IMR-90 (cell line): ENCODE measurements at regions not wholly inside any gene's neighbourhood (a gene's known extent, or its start where the extent isn't known, plus 50 kb on each side); places are given as distances from the start of the nearest gene placed in this dataset.
"Not testable (repeated sequence)": the region's sequence is repeated elsewhere in the genome, so short reads cannot be mapped to it uniquely, and the experiment has no call there.

ENCODE experiments used
- ATAC-seq: fragments of 200-7000 bp; cut with Tn5 transposase; 2 replicates; pipeline ENCODE4 v1.9.1; 2020; ENCODE audit warnings: low read depth, mild to moderate bottlenecking, moderate library complexity
- BruUV-seq: library from RNA; stranded (reverse); fragments of 400-500 nt; replicated peaks from 2 replicates; lab custom pipeline; 2021; lab: Mats Ljungman, UMichigan
- CTCF ChIA-PET: fragments of 300-600 bp; formaldehyde crosslinking; extraction: SDS; loops from one replicate; lab custom pipeline; 2021; ENCODE audit warnings: antibody characterized with exemption; lab: Yijun Ruan, JAX
- POLR2A ChIA-PET: fragments of 300-600 bp; sonication (Branson Sonifier 250); formaldehyde crosslinking; loops from one replicate; lab custom pipeline; 2022; ENCODE audit warnings: antibody characterized with exemption; ENCODE audit not compliant: unreplicated experiment; lab: Charles Lee
- DNase-seq: peaks from one replicate; pipeline ENCODE4 v3.0.0; 2013
- H2AFZ ChIP-seq: replicated peaks from 2 replicates; pipeline ENCODE3; 2013; ENCODE audit warnings: low read length, mild to moderate bottlenecking; ENCODE audit not compliant: poor library complexity
- H2AK5ac ChIP-seq: 2 replicates; pipeline ENCODE4 v1.6.1; 2013; ENCODE audit warnings: low read depth, low read length, inconsistent platforms
- H2AK9ac ChIP-seq: replicated peaks from 2 replicates; pipeline ENCODE3; 2013; ENCODE audit warnings: mild to moderate bottlenecking, low read depth, low read length, moderate library complexity; ENCODE audit not compliant: poor library complexity
- H2BK120ac ChIP-seq: 2 replicates; pipeline ENCODE4 v1.6.1; 2013; ENCODE audit warnings: low read depth, low read length, inconsistent platforms
- H2BK15ac ChIP-seq: 3 replicates; pipeline ENCODE4 v1.6.1; 2013; ENCODE audit warnings: low read depth, low read length, inconsistent platforms
- H2BK20ac ChIP-seq: 2 replicates; pipeline ENCODE4 v1.6.1; 2013; ENCODE audit warnings: low read depth, mild to moderate bottlenecking, inconsistent platforms, low read length, moderate library complexity
- H2BK5ac ChIP-seq: 2 replicates; pipeline ENCODE4 v1.6.1; 2013; ENCODE audit warnings: mild to moderate bottlenecking, low read depth, low read length, inconsistent platforms; ENCODE audit not compliant: poor library complexity, severe bottlenecking
- H3K14ac ChIP-seq: replicated peaks from 2 replicates; pipeline ENCODE4 v1.6.1; 2013; ENCODE audit warnings: low read depth, low read length, inconsistent platforms
- H3K18ac ChIP-seq: 2 replicates; pipeline ENCODE4 v1.6.1; 2013; ENCODE audit warnings: low read depth, low read length, control low read depth
- H3K23ac ChIP-seq: 2 replicates; pipeline ENCODE4 v1.6.1; 2013; ENCODE audit warnings: low read depth, low read length, inconsistent platforms
- H3K27ac ChIP-seq: 2 replicates; pipeline ENCODE4 v1.5.1; 2013; ENCODE audit warnings: mild to moderate bottlenecking, control low read depth, low read length; ENCODE audit not compliant: insufficient read depth
- H3K27me3 ChIP-seq: 2 replicates; pipeline ENCODE4 v1.6.1; 2013; ENCODE audit warnings: low read length; ENCODE audit not compliant: control insufficient read depth, insufficient read depth
- H3K36me3 ChIP-seq: 2 replicates; pipeline ENCODE4 v1.6.1; 2013; ENCODE audit warnings: low read length, mixed read lengths; ENCODE audit not compliant: control insufficient read depth, insufficient read depth
- H3K4ac ChIP-seq: 2 replicates; pipeline ENCODE4 v1.6.1; 2013; ENCODE audit warnings: low read depth, low read length, inconsistent platforms
- H3K4me1 ChIP-seq: 2 replicates; pipeline ENCODE4 v1.6.1; 2013; ENCODE audit warnings: low read length, mixed read lengths; ENCODE audit not compliant: control insufficient read depth, insufficient read depth
- H3K4me2 ChIP-seq: 2 replicates; pipeline ENCODE4 v1.6.1; 2013; ENCODE audit warnings: low read depth, mild to moderate bottlenecking, control low read depth, low read length, moderate library complexity
- H3K4me3 ChIP-seq: 2 replicates; pipeline ENCODE4 v1.5.1; 2013; ENCODE audit warnings: low read depth, mild to moderate bottlenecking, control low read depth, low read length, moderate library complexity; ENCODE audit not compliant: insufficient read depth
- H3K56ac ChIP-seq: 2 replicates; pipeline ENCODE4 v1.6.1; 2013; ENCODE audit warnings: low read length, inconsistent platforms; ENCODE audit not compliant: insufficient read depth; ENCODE audit errors: extremely low read depth
- H3K79me1 ChIP-seq, 2 experiments: 2 replicates each; pipeline ENCODE4 v1.6.1; 2013; ENCODE audit warnings: low read length in 2 of 2, inconsistent platforms in 1 of 2, low read depth in 1 of 2
- H3K9ac ChIP-seq: 2 replicates; pipeline ENCODE4 v1.6.1; 2013; ENCODE audit warnings: low read depth, low read length, control low read depth
- H3K9me1 ChIP-seq: 2 replicates; pipeline ENCODE4 v1.6.1; 2013; ENCODE audit warnings: low read length, inconsistent platforms; ENCODE audit not compliant: insufficient read depth
- H3K9me3 ChIP-seq: 2 replicates; pipeline ENCODE4 v1.6.1; 2013; ENCODE audit warnings: low read length; ENCODE audit not compliant: control insufficient read depth, insufficient read depth
- H4K20me1 ChIP-seq: 2 replicates; pipeline ENCODE4 v1.6.1; 2013; ENCODE audit warnings: low read length, inconsistent platforms; ENCODE audit not compliant: insufficient read depth
- H4K5ac ChIP-seq: 2 replicates; pipeline ENCODE4 v1.6.1; 2013; ENCODE audit warnings: mild to moderate bottlenecking, low read depth, low read length, control low read depth
- H4K8ac ChIP-seq, 2 experiments: 2 replicates each; pipeline ENCODE4 v1.6.1; 2013; ENCODE audit warnings: low read depth in 2 of 2, low read length in 2 of 2, control low read depth in 1 of 2, inconsistent platforms in 1 of 2
- H4K91ac ChIP-seq: 2 replicates; pipeline ENCODE4 v1.6.1; 2013; ENCODE audit warnings: low read depth, low read length, inconsistent platforms; ENCODE audit not compliant: insufficient read depth
- MAFK ChIP-seq: IDR thresholded peaks from 2 replicates; pipeline ENCODE4 v1.6.1; 2012; ENCODE audit warnings: low read depth, low read length, improper control_type of control experiment
- WGBS, 2 experiments: methylation state at CpG; one replicate each; pipeline versions ENCODE4 v1.1.5 to v1.1.7; 2013; ENCODE audit warnings: missing lambda C conversion rate in 2 of 2; ENCODE audit not compliant: insufficient read length in 1 of 2; ENCODE audit errors: extremely low coverage in 2 of 2; 5-methylcytosine and 5-hydroxymethylcytosine counted together
- dilution Hi-C: fragments of 300-500 bp; cut with HindIII; formaldehyde crosslinking; loops from one replicate; pipeline ENCODE4 v1.14.3; 2018; ENCODE audit warnings: low sequenced_read_pairs; ENCODE audit not compliant: unreplicated experiment
- in situ Hi-C: fragments of 300-500 bp; cut with MboI; formaldehyde crosslinking; loops from 3 replicates; pipeline ENCODE4 v1.14.3; 2019; ENCODE audit warnings: low sequenced_read_pairs, inconsistent platforms, mixed read lengths
- intact Hi-C: fragments of 100-400 bp; cut with micrococcal nuclease; formaldehyde crosslinking; loops from 2 replicates; pipeline ENCODE4 v1.10.0; 2022

DNA sequence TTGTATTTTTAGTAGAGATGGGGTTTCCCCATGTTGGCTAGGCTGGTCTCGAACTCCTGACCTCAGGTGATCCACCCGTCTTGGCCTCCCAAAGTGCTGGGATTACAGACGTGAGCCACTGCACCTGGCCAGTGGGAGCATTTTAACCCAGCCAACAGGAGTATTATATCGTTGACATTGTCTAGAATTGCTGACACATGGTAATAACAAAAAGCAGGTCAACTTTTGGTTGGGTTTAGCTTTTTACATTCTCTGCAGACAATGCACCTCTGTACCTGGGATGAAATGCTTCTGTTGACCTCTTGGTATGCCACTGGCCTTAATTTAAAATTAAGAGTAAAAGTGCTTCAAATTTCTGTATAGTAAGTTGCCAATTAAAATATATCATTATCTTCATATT lies 245.6 kb downstream of the TTC6 start:
- H4K5ac ChIP-seq, H4K20me1 ChIP-seq, H3K4me2 ChIP-seq, H3K4me1 ChIP-seq, H2BK20ac ChIP-seq, CTCF ChIA-PET, H2AK5ac ChIP-seq, H4K8ac ChIP-seq, H3K27ac ChIP-seq, H2AFZ ChIP-seq, H2BK5ac ChIP-seq, ATAC-seq, H3K9me1 ChIP-seq, H3K23ac ChIP-seq, H3K14ac ChIP-seq, H3K9me3 ChIP-seq, in situ Hi-C loops, H3K79me1 ChIP-seq, H3K27me3 ChIP-seq, H3K36me3 ChIP-seq, H2BK15ac ChIP-seq, H4K91ac ChIP-seq, H3K56ac ChIP-seq, H2BK120ac ChIP-seq, H3K9ac ChIP-seq, intact Hi-C loops, H3K18ac ChIP-seq, BruUV-seq, H3K4ac ChIP-seq, H2AK9ac ChIP-seq, POLR2A ChIA-PET, DNase-seq, dilution Hi-C loops, H3K4me3 ChIP-seq: not testable (repeated sequence)
- peak; percentile 53 for TF ChIP-seq MAFK
- WGBS, 2 experiments: no CpG with 5 or more reads among the region's 4 CpGs
